ENCODE measurements at regions not wholly inside any gene's neighbourhood (a gene's known extent, or its start where the extent isn't known, plus 50 kb on each side); places are given as distances from the start of the nearest gene placed in this dataset.
"Not testable (repeated sequence)": the region's sequence is repeated elsewhere in the genome, so short reads cannot be mapped to it uniquely, and the experiment has no call there.

GRCh38 chr7:149683181-149683580 is 90.2 kb downstream of the ZNF467 start:
- DNase-seq (ENCODE audit: low read depth in 2 of 3, low spot score in 2 of 3), result no peak

GRCh38 chr7:149682038-149682437 is 91.3 kb downstream of the ZNF467 start:
- DNase-seq (ENCODE audit: low read depth in 2 of 3, low spot score in 2 of 3), result no peak

- DNase-seq (ENCODE audit: low read depth in 2 of 3, low spot score in 2 of 3), result no peak
Measured at GRCh38 chr7:149681274-149681673, 92.1 kb downstream of the ZNF467 start.

- no peak for DNase-seq (ENCODE audit: low read depth in 2 of 3, low spot score in 2 of 3)
Measured at GRCh38 chr7:149680331-149681025, 92.9 kb downstream of the ZNF467 start.

GRCh38 chr7:149674728-149675385 is 98.5 kb downstream of the ZNF467 start:
- not testable (repeated sequence) for DNase-seq (ENCODE audit: low read depth in 2 of 3, low spot score in 2 of 3)

GRCh38 chr7:149673006-149673405 is 100.4 kb downstream of the ZNF467 start:
- DNase-seq (ENCODE audit: low read depth in 2 of 3, low spot score in 2 of 3), result no peak

GRCh38 chr7:149670288-149670687 is 103.1 kb downstream of the ZNF467 start:
- peak in 1 of 3 donors; percentile 16 for DNase-seq (ENCODE audit: low read depth in 2 of 3, low spot score in 2 of 3)

- peak in 2 of 3 donors; percentile 20 to 44 for DNase-seq (ENCODE audit: low read depth in 2 of 3, low spot score in 2 of 3)
Measured at GRCh38 chr7:149669121-149669818, 104.1 kb downstream of the ZNF467 start.

GRCh38 chr7:149666360-149666945 is 106.9 kb downstream of the ZNF467 start:
- no peak for DNase-seq (ENCODE audit: low read depth in 2 of 3, low spot score in 2 of 3)

GRCh38 chr7:149665618-149666017 is 107.8 kb downstream of the ZNF467 start:
- not testable (repeated sequence) for DNase-seq (ENCODE audit: low read depth in 2 of 3, low spot score in 2 of 3)

- DNase-seq (ENCODE audit: low read depth in 2 of 3, low spot score in 2 of 3), result no peak
Measured at GRCh38 chr7:149664666-149665065, 108.7 kb downstream of the ZNF467 start.

GRCh38 chr7:149664176-149664575 is 109.2 kb downstream of the ZNF467 start:
- DNase-seq (ENCODE audit: low read depth in 2 of 3, low spot score in 2 of 3), result no peak

GRCh38 chr7:149662591-149663095 is 110.7 kb downstream of the ZNF467 start:
- peak; percentile 16 to 45 (median 23) for DNase-seq (ENCODE audit: low read depth in 2 of 3, low spot score in 2 of 3)

- DNase-seq (ENCODE audit: low read depth in 2 of 3, low spot score in 2 of 3), result no peak
Measured at GRCh38 chr7:149655784-149656183, 117.6 kb downstream of the ZNF467 start.

- no peak for DNase-seq (ENCODE audit: low read depth in 2 of 3, low spot score in 2 of 3)
Measured at GRCh38 chr7:149654588-149654987, 118.8 kb downstream of the ZNF467 start.

- peak in 1 of 3 donors; percentile 54 for DNase-seq (ENCODE audit: low read depth in 2 of 3, low spot score in 2 of 3)
Measured at GRCh38 chr7:149650190-149650589, 123.2 kb downstream of the ZNF467 start.

GRCh38 chr7:149644754-149645153 is 128.6 kb downstream of the ZNF467 start:
- no peak for DNase-seq (ENCODE audit: low read depth in 2 of 3, low spot score in 2 of 3)

- DNase-seq (ENCODE audit: low read depth in 2 of 3, low spot score in 2 of 3), result no peak
Measured at GRCh38 chr7:149642589-149642988, 130.8 kb downstream of the ZNF467 start.

GRCh38 chr7:149638566-149639320 is 134.6 kb downstream of the ZNF467 start:
- DNase-seq (ENCODE audit: low read depth in 2 of 3, low spot score in 2 of 3), result no peak

- no peak for DNase-seq (ENCODE audit: low read depth in 2 of 3, low spot score in 2 of 3)
Measured at GRCh38 chr7:149637911-149638565, 135.3 kb downstream of the ZNF467 start.
